Activated naive CD8-positive, alpha-beta T cell (primary cell): ENCODE measurements at regions not wholly inside any gene's neighbourhood (a gene's known extent, or its start where the extent isn't known, plus 50 kb on each side); places are given as distances from the start of the nearest gene placed in this dataset.

Experiments
- H3K27ac Mint-ChIP-seq: one replicate; pipeline ENCODE4 v1.8.0; 2021; ENCODE audit warnings: mixed read lengths
- H3K27me3 Mint-ChIP-seq: one replicate; pipeline ENCODE4 v1.8.0; 2021; ENCODE audit warnings: mixed read lengths
- H3K36me3 Mint-ChIP-seq: one replicate; pipeline ENCODE4 v1.8.0; 2021; ENCODE audit warnings: mixed read lengths
- H3K4me1 Mint-ChIP-seq: one replicate; pipeline ENCODE4 v1.8.0; 2021; ENCODE audit warnings: low read depth, mixed read lengths
- H3K4me3 Mint-ChIP-seq: one replicate; pipeline ENCODE4 v1.8.0; 2021; ENCODE audit warnings: mild to moderate bottlenecking, mixed read lengths
- H3K9me3 Mint-ChIP-seq: one replicate; pipeline ENCODE4 v1.8.0; 2021; ENCODE audit warnings: low read depth, mixed read lengths

- Mint-ChIP-seq H3K9me3 (no peaks in the 10 kb centered on the region), H3K36me3 (no peaks in the 10 kb centered on the region), H3K4me1 (peaks cover 2% of the 10 kb centered on the region), H3K4me3 (no peak overlapping the region), H3K27ac (no peak overlapping the region), H3K27me3 (peaks cover 2% of the 10 kb centered on the region)
Observed at GRCh38 chr9:105043370-105043936, 115.5 kb upstream of the ABCA1 start.

- no peaks in the 10 kb centered on the region for H3K36me3 Mint-ChIP-seq
- no peak overlapping the region for H3K27ac Mint-ChIP-seq
- no peaks in the 10 kb centered on the region for H3K4me1 Mint-ChIP-seq
- no peaks in the 10 kb centered on the region for H3K9me3 Mint-ChIP-seq
- H3K4me3 Mint-ChIP-seq: no peak overlapping the region
- H3K27me3 Mint-ChIP-seq: peaks cover 2% of the 10 kb centered on the region
Observed at GRCh38 chr9:105044518-105044917, 116.6 kb upstream of the ABCA1 start.

- H3K4me3 Mint-ChIP-seq: no peak overlapping the region
- peaks cover 4% of the 10 kb centered on the region for H3K4me1 Mint-ChIP-seq
- no peaks in the 10 kb centered on the region for H3K36me3 Mint-ChIP-seq
- no peaks in the 10 kb centered on the region for H3K9me3 Mint-ChIP-seq
- peaks cover 2% of the 10 kb centered on the region for H3K27me3 Mint-ChIP-seq
- no peak overlapping the region for H3K27ac Mint-ChIP-seq
Observed at GRCh38 chr9:105046907-105047741, 119.2 kb upstream of the ABCA1 start.

GRCh38 chr9:105047742-105048041 is 119.7 kb upstream of the ABCA1 start:
- Mint-ChIP-seq H3K27me3 (peaks cover 2% of the 10 kb centered on the region), H3K4me3 (no peak overlapping the region), H3K9me3 (no peaks in the 10 kb centered on the region), H3K27ac (no peak overlapping the region), H3K4me1 (peaks cover 8% of the 10 kb centered on the region), H3K36me3 (no peaks in the 10 kb centered on the region)

- H3K4me3 Mint-ChIP-seq: no peak overlapping the region
- no peak overlapping the region for H3K27ac Mint-ChIP-seq
- peaks cover 2% of the 10 kb centered on the region for H3K27me3 Mint-ChIP-seq
- peaks cover 14% of the 10 kb centered on the region for H3K4me1 Mint-ChIP-seq
- H3K36me3 Mint-ChIP-seq: no peaks in the 10 kb centered on the region
- no peaks in the 10 kb centered on the region for H3K9me3 Mint-ChIP-seq
Observed at GRCh38 chr9:105048331-105048730, 120.4 kb upstream of the ABCA1 start.

GRCh38 chr9:105050296-105050695 is 122.3 kb upstream of the ABCA1 start:
- peaks cover 17% of the 10 kb centered on the region for H3K4me1 Mint-ChIP-seq
- no peak overlapping the region for H3K27ac Mint-ChIP-seq
- no peaks in the 10 kb centered on the region for H3K9me3 Mint-ChIP-seq
- peaks cover 2% of the 10 kb centered on the region for H3K27me3 Mint-ChIP-seq
- no peak overlapping the region for H3K4me3 Mint-ChIP-seq
- no peaks in the 10 kb centered on the region for H3K36me3 Mint-ChIP-seq

- Mint-ChIP-seq H3K27me3 (no peaks in the 10 kb centered on the region), H3K4me3 (no peak overlapping the region), H3K36me3 (no peaks in the 10 kb centered on the region), H3K4me1 (peaks cover 17% of the 10 kb centered on the region), H3K9me3 (no peaks in the 10 kb centered on the region), H3K27ac (no peak overlapping the region)
Observed at GRCh38 chr9:105051897-105052296, 123.9 kb upstream of the ABCA1 start.

- Mint-ChIP-seq H3K36me3 (no peaks in the 10 kb centered on the region), H3K9me3 (no peaks in the 10 kb centered on the region), H3K4me3 (no peak overlapping the region), H3K4me1 (peaks cover 17% of the 10 kb centered on the region), H3K27ac (no peak overlapping the region), H3K27me3 (no peaks in the 10 kb centered on the region)
Observed at GRCh38 chr9:105052346-105052745, 124.4 kb upstream of the ABCA1 start.

GRCh38 chr9:105053209-105053652 is 125.3 kb upstream of the ABCA1 start:
- no peaks in the 10 kb centered on the region for H3K36me3 Mint-ChIP-seq
- H3K4me3 Mint-ChIP-seq: no peak overlapping the region
- H3K27me3 Mint-ChIP-seq: no peaks in the 10 kb centered on the region
- H3K4me1 Mint-ChIP-seq: peaks cover 17% of the 10 kb centered on the region
- H3K9me3 Mint-ChIP-seq: no peaks in the 10 kb centered on the region
- no peak overlapping the region for H3K27ac Mint-ChIP-seq

GRCh38 chr9:105054491-105054890 is 126.5 kb upstream of the ABCA1 start:
- H3K36me3 Mint-ChIP-seq: no peaks in the 10 kb centered on the region
- H3K9me3 Mint-ChIP-seq: no peaks in the 10 kb centered on the region
- no peak overlapping the region for H3K4me3 Mint-ChIP-seq
- H3K4me1 Mint-ChIP-seq: peaks cover 17% of the 10 kb centered on the region
- no peaks in the 10 kb centered on the region for H3K27me3 Mint-ChIP-seq
- no peak overlapping the region for H3K27ac Mint-ChIP-seq

- Mint-ChIP-seq H3K4me3 (no peak overlapping the region), H3K27me3 (no peaks in the 10 kb centered on the region), H3K9me3 (no peaks in the 10 kb centered on the region), H3K27ac (no peak overlapping the region), H3K36me3 (no peaks in the 10 kb centered on the region), H3K4me1 (peaks cover 17% of the 10 kb centered on the region)
Observed at GRCh38 chr9:105055917-105056316, 128.0 kb upstream of the ABCA1 start.

GRCh38 chr9:105057551-105057950 is 129.6 kb upstream of the ABCA1 start:
- no peak overlapping the region for H3K27ac Mint-ChIP-seq
- no peaks in the 10 kb centered on the region for H3K9me3 Mint-ChIP-seq
- H3K4me1 Mint-ChIP-seq: peaks cover 10% of the 10 kb centered on the region
- no peaks in the 10 kb centered on the region for H3K27me3 Mint-ChIP-seq
- H3K4me3 Mint-ChIP-seq: no peak overlapping the region
- no peaks in the 10 kb centered on the region for H3K36me3 Mint-ChIP-seq

GRCh38 chr9:105059252-105059651 is 131.3 kb upstream of the ABCA1 start:
- Mint-ChIP-seq H3K27ac (no peak overlapping the region), H3K4me1 (peaks cover 4% of the 10 kb centered on the region), H3K9me3 (no peaks in the 10 kb centered on the region), H3K4me3 (no peak overlapping the region), H3K36me3 (no peaks in the 10 kb centered on the region), H3K27me3 (no peaks in the 10 kb centered on the region)

GRCh38 chr9:105062222-105062855 is 134.4 kb upstream of the ABCA1 start:
- Mint-ChIP-seq H3K4me1 (peaks cover 7% of the 10 kb centered on the region), H3K27ac (no peak overlapping the region), H3K36me3 (no peaks in the 10 kb centered on the region), H3K27me3 (no peaks in the 10 kb centered on the region), H3K9me3 (no peaks in the 10 kb centered on the region), H3K4me3 (no peak overlapping the region)

- Mint-ChIP-seq H3K4me1 (peaks cover 7% of the 10 kb centered on the region), H3K27ac (no peak overlapping the region), H3K36me3 (no peaks in the 10 kb centered on the region), H3K27me3 (no peaks in the 10 kb centered on the region), H3K4me3 (no peak overlapping the region), H3K9me3 (no peaks in the 10 kb centered on the region)
Observed at GRCh38 chr9:105064248-105065097, 136.5 kb upstream of the ABCA1 start.
